ENCODE measurements at regions not wholly inside any gene's neighbourhood (a gene's known extent, or its start where the extent isn't known, plus 50 kb on each side); places are given as distances from the start of the nearest gene placed in this dataset.

- TF ChIP-seq CTCF (IDR thresholded peaks at IDR 0.05; ENCODE audit: control extremely low read depth, extremely low read depth, low read depth, missing control alignments): no peak
- CTCF ChIA-PET: no interaction called here
- POLR2A ChIA-PET: no interaction called here
- no peak for DNase-seq (ENCODE audit: extremely low spot score)
These were observed 108.6 kb upstream of the CITED2 start for GRCh38 chr6:139483079-139483478.

- ChIA-PET POLR2A (no interaction called here), CTCF (no interaction called here)
- no peak for DNase-seq (ENCODE audit: extremely low spot score)
- TF ChIP-seq CTCF (IDR thresholded peaks at IDR 0.05; ENCODE audit: control extremely low read depth, extremely low read depth, low read depth, missing control alignments): no peak
These were observed 107.8 kb upstream of the CITED2 start for GRCh38 chr6:139482287-139482686.

GRCh38 chr6:139480356-139481165 lies 106.1 kb upstream of the CITED2 start:
- POLR2A ChIA-PET: no interaction called here
- CTCF ChIA-PET: interaction anchor here (1.3 kb wide), 1 partner anchor 9 kb away, joined by 4 read pairs; no protein-coding TSS in a partner anchor
- no peak for DNase-seq (ENCODE audit: extremely low spot score)
- no peak for TF ChIP-seq CTCF (IDR thresholded peaks at IDR 0.05; ENCODE audit: control extremely low read depth, extremely low read depth, low read depth, missing control alignments)

- no peak for TF ChIP-seq CTCF (IDR thresholded peaks at IDR 0.05; ENCODE audit: control extremely low read depth, extremely low read depth, low read depth, missing control alignments)
- no peak for DNase-seq (ENCODE audit: extremely low spot score)
- ChIA-PET CTCF (interaction anchor here (1.3 to 1.5 kb wide), 2 partner anchors 9 to 13 kb away, joined by 3 to 4 read pairs; no protein-coding TSS in a partner anchor), POLR2A (no interaction called here)
These were observed 105.2 kb upstream of the CITED2 start for GRCh38 chr6:139479433-139480222.

- TF ChIP-seq CTCF (IDR thresholded peaks at IDR 0.05; ENCODE audit: control extremely low read depth, extremely low read depth, low read depth, missing control alignments): no peak
- CTCF ChIA-PET: no interaction called here
- DNase-seq (ENCODE audit: extremely low spot score): no peak
- POLR2A ChIA-PET: no interaction called here
These were observed 101.2 kb upstream of the CITED2 start for GRCh38 chr6:139475646-139476045.

GRCh38 chr6:139475241-139475640 lies 100.8 kb upstream of the CITED2 start:
- CTCF ChIA-PET: no interaction called here
- TF ChIP-seq CTCF (IDR thresholded peaks at IDR 0.05; ENCODE audit: control extremely low read depth, extremely low read depth, low read depth, missing control alignments): no peak
- POLR2A ChIA-PET: no interaction called here
- DNase-seq (ENCODE audit: extremely low spot score): no peak
